ENCODE measurements at regions not wholly inside any gene's neighbourhood (a gene's known extent, or its start where the extent isn't known, plus 50 kb on each side); places are given as distances from the start of the nearest gene placed in this dataset.

GRCh38 chr4:185958094-185958747 is 110.7 kb upstream of the TLR3 start:
- no peak for TF ChIP-seq CTCF (conservative IDR thresholded peaks at IDR 0.05 in 1 of 2, IDR thresholded peaks at IDR 0.05 in 1 of 2; ENCODE audit: low read depth in 1 of 2, low read length in 2 of 2)
- no peak for TF ChIP-seq EZH2 (IDR thresholded peaks at IDR 0.05; ENCODE audit: low read length, missing control alignments)

All from fibroblast of lung (primary cell).